Tibial nerve (tissue), 4 donors: ENCODE measurements at regions not wholly inside any gene's neighbourhood (a gene's known extent, or its start where the extent isn't known, plus 50 kb on each side); places are given as distances from the start of the nearest gene placed in this dataset.

Experiments used
- DNase-seq, 2 donors: peaks; one replicate each; pipeline ENCODE4 v3.0.0-alpha.2; 2019; ENCODE audit warnings: low spot score in 2 of 2
- H3K27ac ChIP-seq, 4 donors: fragments of 200-600 bp; sonication (generic) in 3 of 4; one replicate each; pipeline ENCODE4 v1.5.1; 2017 to 2019; ENCODE audit warnings: mild to moderate bottlenecking in 1 of 4
- H3K27me3 ChIP-seq, 2 donors: fragments of 200-600 bp; sonication (generic) in 1 of 2; one replicate each; pipeline versions ENCODE4 v1.5.1 to v1.6.0; 2017 to 2019
- H3K36me3 ChIP-seq, 3 donors: fragments of 200-600 bp; sonication (generic); one replicate each; pipeline ENCODE4 v1.5.1; 2018 to 2019
- H3K4me1 ChIP-seq, 4 donors: fragments of 200-600 bp; sonication (generic) in 3 of 4; one replicate each; pipeline ENCODE4 v1.5.1; 2017 to 2019
- H3K4me3 ChIP-seq, 4 donors: fragments of 200-600 bp; sonication (generic) in 3 of 4; one replicate each; pipeline ENCODE4 v1.5.1; 2017 to 2019; ENCODE audit warnings: mild to moderate bottlenecking in 1 of 4, moderate library complexity in 1 of 4
- H3K9me3 ChIP-seq, 4 donors: fragments of 200-600 bp; sonication (generic) in 3 of 4; one replicate each; pipeline ENCODE4 v1.5.1; 2017 to 2019
- EP300 ChIP-seq, 2 donors: sonication (generic); formaldehyde crosslinking; IDR thresholded peaks; one replicate each; pipeline ENCODE4 v1.6.1; 2017; ENCODE audit warnings: antibody characterized with exemption in 2 of 2, mild to moderate bottlenecking in 1 of 2
- POLR2A ChIP-seq, 2 donors: fragments of 450-650 bp; IDR thresholded peaks; one replicate each; pipeline ENCODE4 v1.6.1; 2017; ENCODE audit warnings: antibody characterized with exemption in 2 of 2, mild to moderate bottlenecking in 2 of 2, moderate library complexity in 2 of 2
- WGBS, 2 donors: methylation state at CpG; one replicate each; pipeline ENCODE4 v1.1.5; 2018; 5-methylcytosine and 5-hydroxymethylcytosine counted together
- TF ChIP-seq, protein P1 (sequence below), 5 experiments: fragments of 200-600 bp in 3 of 5; fragments of 450-650 bp in 2 of 5; sonication (generic) in 3 of 5; IDR thresholded peaks; one replicate each; pipeline ENCODE4 v1.5.1; 2016 to 2019; ENCODE audit warnings: antibody characterized with exemption in 5 of 5, mild to moderate bottlenecking in 3 of 5, moderate library complexity in 2 of 5

DNA sequence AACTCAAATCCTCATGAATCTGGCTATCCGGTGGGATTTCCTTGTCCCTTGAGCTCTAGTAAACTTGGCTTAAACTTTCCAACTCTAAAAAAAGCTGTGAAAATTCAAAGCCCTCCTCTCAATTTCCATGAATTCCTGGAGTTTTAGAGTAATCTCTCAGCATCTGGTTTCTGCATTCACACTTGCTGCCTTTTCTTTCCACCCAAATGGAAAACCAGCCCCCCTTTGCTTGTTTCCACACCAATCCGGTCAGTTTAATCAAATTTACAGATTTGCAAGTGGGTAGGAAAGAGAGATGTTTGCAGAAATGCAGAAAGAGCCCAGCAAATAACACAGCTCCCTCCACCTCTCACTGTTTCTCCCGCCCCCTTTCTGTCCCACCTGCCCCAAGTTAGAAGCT is 91.1 kb downstream of the ENC1 start:
- 58 to 63% methylated on average over 3 of the region's 3 CpGs for WGBS, 2 donors
- Histone ChIP-seq H3K27me3 (no peaks in the 10 kb centered on the region), H3K4me3 (no peak overlapping the region), H3K36me3 (no peaks in the 10 kb centered on the region), H3K27ac (no peak overlapping the region), H3K9me3 (no peaks in the 10 kb centered on the region), H3K4me1 (no peaks in the 10 kb centered on the region)
- no peak for DNase-seq
- TF ChIP-seq, protein P1, sequence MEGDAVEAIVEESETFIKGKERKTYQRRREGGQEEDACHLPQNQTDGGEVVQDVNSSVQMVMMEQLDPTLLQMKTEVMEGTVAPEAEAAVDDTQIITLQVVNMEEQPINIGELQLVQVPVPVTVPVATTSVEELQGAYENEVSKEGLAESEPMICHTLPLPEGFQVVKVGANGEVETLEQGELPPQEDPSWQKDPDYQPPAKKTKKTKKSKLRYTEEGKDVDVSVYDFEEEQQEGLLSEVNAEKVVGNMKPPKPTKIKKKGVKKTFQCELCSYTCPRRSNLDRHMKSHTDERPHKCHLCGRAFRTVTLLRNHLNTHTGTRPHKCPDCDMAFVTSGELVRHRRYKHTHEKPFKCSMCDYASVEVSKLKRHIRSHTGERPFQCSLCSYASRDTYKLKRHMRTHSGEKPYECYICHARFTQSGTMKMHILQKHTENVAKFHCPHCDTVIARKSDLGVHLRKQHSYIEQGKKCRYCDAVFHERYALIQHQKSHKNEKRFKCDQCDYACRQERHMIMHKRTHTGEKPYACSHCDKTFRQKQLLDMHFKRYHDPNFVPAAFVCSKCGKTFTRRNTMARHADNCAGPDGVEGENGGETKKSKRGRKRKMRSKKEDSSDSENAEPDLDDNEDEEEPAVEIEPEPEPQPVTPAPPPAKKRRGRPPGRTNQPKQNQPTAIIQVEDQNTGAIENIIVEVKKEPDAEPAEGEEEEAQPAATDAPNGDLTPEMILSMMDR (IDR thresholded peaks at IDR 0.05), result no peak
- no peak for TF ChIP-seq EP300 (IDR thresholded peaks at IDR 0.05)
- TF ChIP-seq POLR2A (IDR thresholded peaks at IDR 0.05), result no peak

DNA sequence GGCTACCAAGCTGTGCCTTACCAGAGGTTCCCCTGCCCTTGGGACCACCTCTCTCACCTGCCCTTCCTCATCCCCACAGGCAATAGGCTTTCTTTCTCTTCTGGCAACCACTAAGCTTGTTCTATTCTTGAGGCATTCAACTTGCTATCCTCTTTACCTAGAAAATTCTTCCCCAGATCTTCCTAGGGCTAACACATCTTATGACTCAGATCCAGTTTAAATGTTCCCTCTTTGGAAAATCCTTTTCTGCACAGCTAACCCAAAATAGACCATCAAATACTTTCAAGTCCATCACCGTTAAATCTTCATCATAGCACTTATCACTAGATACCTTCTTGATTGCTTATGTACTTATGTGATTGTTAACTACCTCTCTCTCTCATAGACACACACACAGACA is 93.7 kb downstream of the ENC1 start:
- DNase-seq, result no peak
- TF ChIP-seq POLR2A (IDR thresholded peaks at IDR 0.05) (no peak), EP300 (IDR thresholded peaks at IDR 0.05) (no peak)
- TF ChIP-seq, protein P1 (IDR thresholded peaks at IDR 0.05), result no peak
- no peak overlapping the region for H3K4me3 ChIP-seq
- peaks cover 0 to 11% (median 0%) of the 10 kb centered on the region in 4 donors for H3K4me1 ChIP-seq
- no peak overlapping the region for H3K27ac ChIP-seq
- H3K27me3 ChIP-seq, result no peaks in the 10 kb centered on the region
- H3K9me3 ChIP-seq, result no peaks in the 10 kb centered on the region
- no peaks in the 10 kb centered on the region for H3K36me3 ChIP-seq
- 90% methylated on average over 1 of the region's 1 CpG for WGBS, 2 donors

DNA sequence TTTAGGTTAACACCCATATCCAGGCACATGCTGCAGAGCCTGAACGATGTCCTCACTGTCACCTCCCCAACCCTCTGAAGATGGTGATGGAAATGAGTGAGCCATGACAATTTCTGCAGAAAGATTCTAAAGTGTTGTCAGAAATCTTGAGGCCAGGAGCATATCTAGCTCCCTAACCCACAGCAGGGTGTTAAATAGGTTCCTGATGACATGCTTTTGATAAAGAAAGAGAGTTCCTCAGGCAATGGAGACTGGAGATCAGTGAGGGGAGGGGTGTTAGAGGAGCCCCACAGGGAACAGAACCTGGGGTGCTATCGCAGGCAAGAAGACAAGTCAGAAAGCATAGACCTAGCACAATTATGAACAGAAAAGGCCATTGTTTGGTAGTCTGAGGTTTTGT is 95.7 kb downstream of the ENC1 start:
- WGBS, 2 donors, result 93 to 98% methylated on average over 2 of the region's 2 CpGs
- peaks cover 0 to 17% (median 0%) of the 10 kb centered on the region in 4 donors for H3K4me1 ChIP-seq
- no peak overlapping the region for H3K27ac ChIP-seq
- no peaks in the 10 kb centered on the region for H3K27me3 ChIP-seq
- no peak overlapping the region for H3K4me3 ChIP-seq
- no peak for DNase-seq
- no peaks in the 10 kb centered on the region for H3K36me3 ChIP-seq
- H3K9me3 ChIP-seq, result no peaks in the 10 kb centered on the region
- TF ChIP-seq, protein P1 (IDR thresholded peaks at IDR 0.05), result no peak
- TF ChIP-seq POLR2A (IDR thresholded peaks at IDR 0.05) (no peak), EP300 (IDR thresholded peaks at IDR 0.05) (no peak)

DNA sequence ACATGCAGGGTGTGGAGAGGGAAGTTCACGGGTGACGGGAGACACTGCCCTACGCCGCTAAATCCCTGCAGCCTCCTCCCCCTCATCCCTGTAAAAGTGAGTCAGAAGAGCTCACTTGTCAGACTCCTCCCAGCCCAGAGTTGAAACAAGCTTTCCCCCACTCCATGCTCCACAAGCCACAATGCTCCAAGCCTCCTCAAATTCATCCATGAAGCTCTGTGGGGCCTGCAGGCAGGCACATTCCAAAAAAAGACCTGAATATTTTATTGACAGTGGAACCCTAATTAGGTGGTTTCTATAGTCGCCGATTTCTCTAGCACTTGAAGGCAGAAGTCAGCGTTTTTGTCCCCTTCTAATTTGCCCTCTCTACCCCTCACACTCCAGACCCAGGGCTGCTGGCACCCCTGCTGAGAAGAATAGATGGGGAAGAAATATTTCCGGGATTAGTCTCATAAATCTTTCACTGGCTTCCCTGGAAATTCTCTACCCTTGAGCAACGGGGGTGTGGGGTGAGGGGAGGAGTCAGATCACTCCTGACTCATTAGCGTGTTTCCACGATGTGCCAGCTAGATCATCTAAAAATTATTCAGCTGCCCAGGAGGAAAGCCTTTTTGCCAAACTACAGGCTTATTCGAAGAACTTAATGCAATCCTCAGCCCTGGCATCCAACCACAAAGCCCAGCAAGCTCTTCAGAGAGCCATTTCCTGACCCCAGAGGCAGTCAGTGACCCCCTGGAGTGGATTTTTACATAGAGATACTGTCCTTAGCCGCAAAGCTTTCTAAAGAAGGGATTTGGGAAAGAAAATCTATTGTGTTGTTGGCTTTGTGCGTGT is 97.1 kb downstream of the ENC1 start:
- no peak for DNase-seq
- Histone ChIP-seq H3K27me3 (no peaks in the 10 kb centered on the region), H3K4me1 (peaks cover 0 to 20% (median 0%) of the 10 kb centered on the region in 4 donors), H3K36me3 (no peaks in the 10 kb centered on the region), H3K27ac (no peak overlapping the region), H3K4me3 (no peak overlapping the region), H3K9me3 (no peaks in the 10 kb centered on the region)
- WGBS, 2 donors, result 30 to 33% methylated on average over 14 of the region's 14 CpGs
- TF ChIP-seq POLR2A (IDR thresholded peaks at IDR 0.05) (no peak), EP300 (IDR thresholded peaks at IDR 0.05) (no peak)
- TF ChIP-seq, protein P1 (IDR thresholded peaks at IDR 0.05), result no peak

DNA sequence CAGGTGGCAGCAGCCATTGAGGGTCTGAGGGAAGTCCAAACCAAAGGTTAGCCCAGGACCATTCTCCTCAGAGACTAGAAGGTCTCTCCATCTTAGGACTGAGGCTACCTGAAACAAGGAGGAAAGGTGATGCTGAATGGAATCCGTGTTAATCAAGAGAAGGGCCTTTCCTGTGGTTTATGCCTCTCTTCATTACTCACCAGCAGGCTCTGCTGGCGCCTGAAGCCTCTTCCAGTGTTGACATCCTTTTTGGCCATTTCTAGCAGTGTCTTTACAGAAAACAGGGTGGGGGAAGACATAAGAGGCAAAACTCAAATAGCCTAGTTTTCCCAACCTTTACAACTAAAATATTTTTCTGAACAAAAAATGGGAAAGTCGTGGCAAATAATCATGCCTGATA is 98.0 kb downstream of the ENC1 start:
- H3K4me1 ChIP-seq, result peaks cover 0 to 29% (median 3%) of the 10 kb centered on the region in 4 donors
- WGBS, 2 donors, result 89% methylated on average over 3 of the region's 3 CpGs
- no peak overlapping the region for H3K4me3 ChIP-seq
- TF ChIP-seq EP300 (IDR thresholded peaks at IDR 0.05) (no peak), POLR2A (IDR thresholded peaks at IDR 0.05) (no peak)
- TF ChIP-seq, protein P1 (IDR thresholded peaks at IDR 0.05), result no peak
- no peaks in the 10 kb centered on the region for H3K9me3 ChIP-seq
- no peaks in the 10 kb centered on the region for H3K36me3 ChIP-seq
- no peak for DNase-seq
- H3K27ac ChIP-seq, result no peak overlapping the region
- no peaks in the 10 kb centered on the region for H3K27me3 ChIP-seq
